ENCODE measurements at regions not wholly inside any gene's neighbourhood (a gene's known extent, or its start where the extent isn't known, plus 50 kb on each side); places are given as distances from the start of the nearest gene placed in this dataset.

DNA sequence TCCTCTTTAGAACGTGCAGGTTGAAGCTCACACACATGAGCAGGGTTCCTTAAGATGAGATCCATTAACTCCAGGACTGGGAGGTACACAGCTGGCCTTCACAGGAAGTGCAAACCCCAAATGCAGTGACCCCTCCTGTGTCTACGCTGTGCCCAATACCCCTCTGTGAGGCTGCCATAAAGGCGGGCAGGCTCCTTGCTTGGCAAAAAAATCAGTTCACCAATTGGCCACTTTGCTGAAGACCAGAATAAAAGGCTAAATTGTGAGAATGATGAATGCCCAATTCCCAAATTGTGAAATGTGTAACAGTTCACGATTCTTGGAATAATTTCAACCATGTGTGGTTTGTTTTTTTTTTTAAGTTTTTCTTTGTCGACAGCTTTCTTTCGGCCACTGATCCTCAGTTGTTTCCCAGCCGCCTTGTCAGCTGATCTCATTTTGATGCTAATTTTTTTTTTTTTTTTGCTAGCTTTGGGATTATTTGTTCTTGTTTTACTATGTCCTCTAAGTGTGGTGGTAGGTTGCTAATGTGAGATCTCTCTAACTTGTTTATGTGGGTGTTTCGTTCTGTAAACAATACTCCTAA, 101.9 kb upstream of the PRSS58 start:
- in situ Hi-C loops (cut with MboI; ENCODE audit: low sequenced_read_pairs) (no loop called here), dilution Hi-C loops (cut with HindIII; ENCODE audit: low sequenced_read_pairs, unreplicated experiment) (no loop called here), intact Hi-C loops (cut with micrococcal nuclease) (loop anchor here (2.0 to 5.0 kb wide), 2 partner anchors 53 to 423 kb away; no protein-coding TSS in a partner anchor)
- no peaks in the 10 kb centered on the region for H3K79me1 ChIP-seq (ENCODE audit: low read depth in 1 of 2, low read length in 2 of 2)
- H3K9me3 ChIP-seq (ENCODE audit: control insufficient read depth, insufficient read depth, low read length) = no peaks in the 10 kb centered on the region
- H3K4me2 ChIP-seq (ENCODE audit: low read depth, low read length) = no peak overlapping the region
- ATAC-seq (ENCODE audit: low read depth) = 0 out of 2 replicates have a peak, but pooled peaks have one; percentile 19
- H3K27me3 ChIP-seq (ENCODE audit: control insufficient read depth, insufficient read depth, low read length) = peaks cover 1% of the 10 kb centered on the region; the same call in 1 of the 2 replicates
- no peak for DNase-seq
- no TSS peak for BruUV-seq (replicated peaks)
- H3K56ac ChIP-seq (ENCODE audit: extremely low read depth, insufficient read depth, low read length) = no peak overlapping the region
- no peak overlapping the region for H3K27ac ChIP-seq (ENCODE audit: insufficient read depth, low read length)
- H2BK120ac ChIP-seq (ENCODE audit: low read depth, low read length) = no peak overlapping the region
- TF ChIP-seq NFE2L2 (IDR thresholded peaks at IDR 0.05; ENCODE audit: low read depth, low read length) (no peak), CEBPB (IDR thresholded peaks at IDR 0.05; ENCODE audit: low read depth, low read length) (no peak), MAZ (IDR thresholded peaks at IDR 0.05; ENCODE audit: borderline replicate concordance, low read depth, low read length) (no peak), MXI1 (IDR thresholded peaks at IDR 0.05; ENCODE audit: borderline replicate concordance, low read depth, low read length) (no peak), CHD1 (IDR thresholded peaks at IDR 0.05; ENCODE audit: low read depth, low read length) (no peak), POLR2A (IDR thresholded peaks at IDR 0.05; ENCODE audit: low read depth, low read length) (no peak), BHLHE40 (IDR thresholded peaks at IDR 0.05; ENCODE audit: low read depth, low read length) (no peak), RAD21 (IDR thresholded peaks at IDR 0.05; ENCODE audit: low read length) (no peak), SMC3 (IDR thresholded peaks at IDR 0.05; ENCODE audit: low read depth, low read length) (no peak), RFX5 (IDR thresholded peaks at IDR 0.05; ENCODE audit: low read depth, low read length) (no peak)
- TF ChIP-seq, protein P1, sequence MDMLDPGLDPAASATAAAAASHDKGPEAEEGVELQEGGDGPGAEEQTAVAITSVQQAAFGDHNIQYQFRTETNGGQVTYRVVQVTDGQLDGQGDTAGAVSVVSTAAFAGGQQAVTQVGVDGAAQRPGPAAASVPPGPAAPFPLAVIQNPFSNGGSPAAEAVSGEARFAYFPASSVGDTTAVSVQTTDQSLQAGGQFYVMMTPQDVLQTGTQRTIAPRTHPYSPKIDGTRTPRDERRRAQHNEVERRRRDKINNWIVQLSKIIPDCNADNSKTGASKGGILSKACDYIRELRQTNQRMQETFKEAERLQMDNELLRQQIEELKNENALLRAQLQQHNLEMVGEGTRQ (IDR thresholded peaks at IDR 0.05; ENCODE audit: low read depth, low read length) = no peak
- H3K14ac ChIP-seq (replicated peaks; ENCODE audit: low read depth, low read length) = no peak overlapping the region
- POLR2A ChIA-PET (ENCODE audit: unreplicated experiment) = no interaction called here
- CTCF ChIA-PET = interaction anchor here (0.6 to 1.1 kb wide), 4 partner anchors 12 to 454 kb away, joined by 3 to 4 read pairs (median 3); no protein-coding TSS in a partner anchor
- no peak overlapping the region for H3K23ac ChIP-seq (ENCODE audit: low read depth, low read length)
- no peak overlapping the region for H2AK9ac ChIP-seq (replicated peaks; ENCODE audit: low read depth, low read length, poor library complexity)
- H3K9ac ChIP-seq (ENCODE audit: low read depth, low read length) = no peak overlapping the region
- H4K91ac ChIP-seq (ENCODE audit: insufficient read depth, low read depth, low read length) = no peak overlapping the region
- no peak overlapping the region for H2AK5ac ChIP-seq (ENCODE audit: low read depth, low read length)
- no peak overlapping the region for H2BK5ac ChIP-seq (ENCODE audit: low read depth, low read length, poor library complexity, severe bottlenecking)
- H3K9me1 ChIP-seq (ENCODE audit: insufficient read depth, low read length) = no peaks in the 10 kb centered on the region
- no peak overlapping the region for H4K8ac ChIP-seq (ENCODE audit: low read depth in 2 of 2, low read length in 2 of 2)
- H3K4me1 ChIP-seq (ENCODE audit: control insufficient read depth, insufficient read depth, low read length) = peaks cover 2% of the 10 kb centered on the region; the same call in 1 of the 2 replicates
- WGBS, 2 experiments (ENCODE audit: extremely low coverage in 2 of 2, insufficient read length in 1 of 2) = no CpG with 5 or more reads among the region's 8 CpGs
- H2BK15ac ChIP-seq (ENCODE audit: low read depth, low read length) = no peak overlapping the region
- no peaks in the 10 kb centered on the region for H3K36me3 ChIP-seq (ENCODE audit: control insufficient read depth, insufficient read depth, low read length)
- H2BK20ac ChIP-seq (ENCODE audit: low read depth, low read length) = no peak overlapping the region
- H2AFZ ChIP-seq (replicated peaks; ENCODE audit: low read length, poor library complexity) = no peak overlapping the region
- no peak overlapping the region for H3K18ac ChIP-seq (ENCODE audit: low read depth, low read length)
- no peak overlapping the region for H4K5ac ChIP-seq (ENCODE audit: low read depth, low read length)
- H3K4me3 ChIP-seq (ENCODE audit: insufficient read depth, low read depth, low read length) = no peak overlapping the region
- no peak overlapping the region for H3K4ac ChIP-seq (ENCODE audit: low read depth, low read length)
- no peaks in the 10 kb centered on the region for H4K20me1 ChIP-seq (ENCODE audit: insufficient read depth, low read length)
